Right lobe of liver (tissue), 4 donors: ENCODE measurements at regions not wholly inside any gene's neighbourhood (a gene's known extent, or its start where the extent isn't known, plus 50 kb on each side); places are given as distances from the start of the nearest gene placed in this dataset.

ENCODE experiments used
- CTCF ChIP-seq, 4 donors: fragments of 200-600 bp in 3 of 4; fragments of 450-650 bp in 1 of 4; IDR thresholded peaks; one replicate each; pipeline versions ENCODE4 v1.5.1 to v1.8.0; 2016 to 2022; ENCODE audit warnings: antibody characterized with exemption in 4 of 4, mild to moderate bottlenecking in 2 of 4
- POLR2A ChIP-seq: fragments of 450-650 bp; IDR thresholded peaks from one replicate; pipeline ENCODE4 v1.6.1; 2017; ENCODE audit warnings: antibody characterized with exemption, mild to moderate bottlenecking
- donor health status: DM: no; HTN: no; CAD: no.
- donor health status: DM: no; HTN: no; CAD: no.
- donor health status: DM: no; HTN: yes; CAD: no.

- TF ChIP-seq POLR2A: no peak
- TF ChIP-seq CTCF (IDR thresholded peaks at IDR 0.05): no peak
These were observed 497.9 kb upstream of the SPRED2 start for GRCh38 chr2:65930259-65930658.
